Motor neuron (in vitro differentiated cells): ENCODE measurements at regions not wholly inside any gene's neighbourhood (a gene's known extent, or its start where the extent isn't known, plus 50 kb on each side); places are given as distances from the start of the nearest gene placed in this dataset.
"Not testable (repeated sequence)": the region's sequence is repeated elsewhere in the genome, so short reads cannot be mapped to it uniquely, and the experiment has no call there.

Experiments
- ATAC-seq, 8 experiments: fragments of 200-7000 bp; cut with Tn5 transposase; replicated peaks in 6 of 8; 2 replicates each; pipeline ENCODE4 v1.8.0; 2021; ENCODE audit warnings: mild to moderate bottlenecking in 8 of 8, moderate library complexity in 8 of 8
- H3K27ac ChIP-seq, 2 donors: fragments of 250-450 bp; sonication (Bioruptor Pico); 2 replicates each; pipeline ENCODE4 v1.9.0; 2021; ENCODE audit warnings: antibody characterized with exemption in 2 of 2, mild to moderate bottlenecking in 2 of 2, moderate library complexity in 1 of 2
- H3K4me1 ChIP-seq, 2 donors: fragments of 250-450 bp; sonication (Bioruptor Pico); replicated peaks in 1 of 2; 2 replicates each; pipeline ENCODE4 v1.6.1; 2021; ENCODE audit warnings: antibody characterized with exemption in 2 of 2, mild to moderate bottlenecking in 2 of 2, moderate library complexity in 1 of 2
- H3K4me3 ChIP-seq, 5 donors: fragments of 250-450 bp; sonication (Bioruptor Pico); 2 replicates each; pipeline ENCODE4 v1.9.0; 2021; ENCODE audit warnings: antibody characterized with exemption in 5 of 5, mild to moderate bottlenecking in 5 of 5, moderate library complexity in 4 of 5
- WGBS, 10 experiments: fragments of 450-650 bp; shearing (Covaris generic); methylation state at CpG; one replicate each; pipeline ENCODE4 v1.0.0; 2022; 5-methylcytosine and 5-hydroxymethylcytosine counted together
- in situ Hi-C, 9 experiments: fragments of 400-800 bp; cut with MboI; loops; one replicate each; pipeline ENCODE4 v1.15.0; 2021; ENCODE audit warnings: low sequenced_read_pairs in 9 of 9, low pct_unique_long_range_greater_than_20kb in 2 of 9; ENCODE audit not compliant: unreplicated experiment in 9 of 9

DNA sequence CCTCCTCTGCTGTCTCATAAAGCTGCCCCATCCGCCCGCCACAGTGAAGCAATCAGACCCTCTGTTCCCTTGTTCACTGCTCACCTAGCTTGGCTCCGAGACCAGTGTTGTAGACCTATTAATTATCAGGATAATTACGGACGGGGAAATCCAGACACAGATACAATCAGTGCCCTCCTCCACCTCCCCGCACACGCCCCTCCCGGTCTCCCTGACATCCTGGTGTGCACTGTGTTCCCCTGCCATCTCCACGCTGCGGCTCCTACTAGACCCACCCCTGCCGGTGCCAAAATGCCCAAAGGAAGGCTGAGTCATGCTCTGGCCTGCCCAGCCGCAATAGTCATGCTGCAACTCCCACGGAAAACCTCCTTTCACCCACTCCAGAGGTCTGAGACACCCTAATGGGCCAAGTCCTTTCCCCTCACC, 277.3 kb upstream of the TLE3 start:
- H3K4me1 ChIP-seq, result peaks cover 39 to 40% of the 10 kb centered on the region in 2 donors
- in situ Hi-C loops, result no loop called here
- H3K27ac ChIP-seq, result no peak overlapping the region
- 0 to 83% (median 67%) methylated on average over 1 to 8 of the region's 13 CpGs; no CpG with 5 or more reads in 4 of the 10 experiments for WGBS, 10 experiments
- peak in 6 of 8 experiments; percentile 26 to 44 (median 30) for ATAC-seq
- no peak overlapping the region for H3K4me3 ChIP-seq

DNA sequence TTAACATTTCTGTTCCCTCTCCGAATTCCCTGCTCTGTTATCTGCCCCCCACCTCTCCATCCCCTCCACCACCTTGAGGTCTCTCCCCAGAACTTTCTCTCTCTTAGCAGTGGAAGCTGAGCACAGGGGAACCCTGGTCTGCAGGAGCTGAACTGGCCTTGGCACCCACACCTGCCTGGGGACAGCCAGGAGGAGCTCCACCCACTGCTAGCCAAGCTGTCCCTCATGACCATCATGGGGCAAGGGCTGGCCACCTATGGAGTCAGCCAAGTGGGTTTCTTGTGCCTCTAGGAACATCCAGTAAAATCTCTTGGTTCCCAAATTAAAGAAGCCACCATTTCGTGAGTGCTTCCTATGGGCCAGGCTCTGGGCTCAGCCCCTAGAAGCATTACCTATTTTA, 276.4 kb upstream of the TLE3 start:
- H3K4me3 ChIP-seq, result no peak overlapping the region
- ATAC-seq, result no peak
- WGBS, 10 experiments, result 64 to 67% methylated on average over 1 to 2 of the region's 2 CpGs; no CpG with 5 or more reads in 8 of the 10 experiments
- H3K4me1 ChIP-seq, result peaks cover 39 to 40% of the 10 kb centered on the region in 2 donors
- H3K27ac ChIP-seq, result no peak overlapping the region
- in situ Hi-C loops, result no loop called here

DNA sequence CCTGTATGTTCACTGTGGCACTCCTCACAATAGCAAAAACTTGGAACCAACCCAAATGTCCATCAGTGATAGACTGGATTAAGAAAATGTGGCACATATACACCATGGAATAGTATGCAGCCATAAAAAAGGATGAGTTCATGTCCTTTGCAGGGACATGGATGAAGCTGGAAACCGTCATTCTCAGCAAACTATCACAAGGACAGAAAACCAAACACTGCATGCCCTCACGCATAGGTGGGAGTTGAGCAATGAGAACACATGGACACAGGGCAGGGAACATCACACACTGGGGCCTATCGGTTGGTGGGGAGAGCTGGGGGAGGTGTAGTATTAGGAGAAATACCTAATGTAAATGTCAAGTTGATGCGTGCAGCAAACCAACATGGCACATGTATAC, 275.7 kb upstream of the TLE3 start:
- in situ Hi-C loops, H3K27ac ChIP-seq, ATAC-seq, H3K4me3 ChIP-seq: not testable (repeated sequence)
- peaks cover 36% of the 10 kb centered on the region in 2 donors for H3K4me1 ChIP-seq
- WGBS, 10 experiments, result 75 to 100% (median 93%) methylated on average over 1 to 4 of the region's 4 CpGs; no CpG with 5 or more reads in 5 of the 10 experiments

DNA sequence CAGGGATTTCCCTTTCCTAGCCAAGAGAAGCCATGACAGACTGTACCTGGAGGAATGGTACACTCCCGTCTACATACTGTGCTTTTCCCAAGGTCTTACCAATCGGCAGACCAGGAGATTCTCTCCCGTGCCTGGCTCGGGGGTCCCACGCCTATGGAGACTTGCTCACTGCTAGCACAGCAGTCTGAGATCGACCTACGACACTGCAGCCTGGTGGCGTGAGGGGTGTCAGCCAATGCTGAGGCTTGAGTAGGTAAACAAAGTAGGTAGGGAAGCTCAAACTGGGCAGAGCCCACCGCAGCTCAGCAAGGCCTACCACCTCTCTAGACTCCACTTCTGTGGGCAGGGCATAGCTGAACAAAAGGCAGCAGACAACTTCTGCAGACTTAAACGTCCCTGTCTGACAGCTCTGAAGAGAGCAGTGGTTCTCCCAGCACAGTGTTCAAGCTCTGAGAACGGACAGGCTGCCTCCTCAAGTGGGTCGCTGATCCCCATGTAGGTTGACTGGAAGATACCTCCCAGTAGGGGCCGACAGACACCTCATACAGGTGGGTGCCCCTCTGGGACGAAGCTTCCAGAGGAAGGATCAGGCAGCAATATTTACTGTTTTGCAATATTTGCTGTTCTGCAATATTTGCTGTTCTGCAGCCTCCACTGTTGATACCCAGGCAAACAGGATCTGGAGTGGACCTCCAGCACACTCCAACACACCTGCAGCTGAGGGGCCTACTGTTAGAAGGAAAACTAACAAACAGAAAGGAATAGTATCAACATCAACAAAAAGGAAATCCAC, 270.4 kb upstream of the TLE3 start:
- ATAC-seq, H3K4me3 ChIP-seq, in situ Hi-C loops, H3K4me1 ChIP-seq, H3K27ac ChIP-seq: not testable (repeated sequence)
- WGBS, 10 experiments, result 40 to 100% (median 86%) methylated on average over 1 to 5 of the region's 14 CpGs; no CpG with 5 or more reads in 4 of the 10 experiments

DNA sequence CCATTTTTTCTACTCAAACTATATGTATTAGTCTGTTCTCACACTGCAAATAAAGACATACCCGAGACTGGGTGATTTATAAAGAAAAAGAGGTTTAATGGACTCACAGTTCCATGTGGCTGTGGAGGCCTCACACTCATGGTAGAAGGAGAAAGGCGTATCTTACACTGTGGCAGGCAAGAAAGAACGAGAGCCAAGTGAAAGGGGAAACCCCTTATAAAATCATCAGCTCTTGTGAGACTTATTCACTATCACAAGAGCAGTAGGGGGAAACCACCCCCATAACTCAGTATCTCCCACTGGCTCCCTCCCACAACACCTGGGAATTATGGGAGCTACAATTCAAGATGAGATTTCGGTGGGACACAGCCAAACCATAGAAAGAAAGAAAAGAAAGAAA, 266.3 kb upstream of the TLE3 start:
- ATAC-seq, H3K27ac ChIP-seq, in situ Hi-C loops, H3K4me3 ChIP-seq: not testable (repeated sequence)
- 41 to 100% (median 89%) methylated on average over 2 to 4 of the region's 4 CpGs; no CpG with 5 or more reads in 1 of the 10 experiments for WGBS, 10 experiments
- H3K4me1 ChIP-seq, result peaks cover 11 to 14% of the 10 kb centered on the region in 2 donors

DNA sequence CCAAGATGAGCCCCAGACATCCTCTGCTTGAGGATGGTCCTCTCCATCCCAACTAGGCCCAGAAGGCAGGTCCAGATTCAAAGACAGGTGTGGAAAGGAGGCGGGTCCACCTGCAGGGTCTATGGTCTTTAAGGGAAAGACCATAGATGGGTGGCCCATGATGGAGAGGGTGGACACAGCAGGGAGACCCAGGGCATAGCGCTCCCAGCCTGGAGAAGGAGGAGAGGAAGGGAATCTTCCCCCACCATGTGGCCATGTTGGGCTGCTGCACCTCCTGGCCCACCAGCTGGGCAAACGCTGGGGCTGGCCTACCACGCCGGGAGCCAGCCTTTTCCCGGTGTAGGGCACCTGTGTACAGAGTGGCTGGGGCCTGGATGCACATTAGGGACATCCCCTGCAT, 265.2 kb upstream of the TLE3 start:
- WGBS, 10 experiments, result 0 to 60% (median 24%) methylated on average over 1 to 5 of the region's 6 CpGs; no CpG with 5 or more reads in 3 of the 10 experiments
- no peak overlapping the region for H3K27ac ChIP-seq
- ATAC-seq, result peak; percentile 59 to 97 (median 74)

DNA sequence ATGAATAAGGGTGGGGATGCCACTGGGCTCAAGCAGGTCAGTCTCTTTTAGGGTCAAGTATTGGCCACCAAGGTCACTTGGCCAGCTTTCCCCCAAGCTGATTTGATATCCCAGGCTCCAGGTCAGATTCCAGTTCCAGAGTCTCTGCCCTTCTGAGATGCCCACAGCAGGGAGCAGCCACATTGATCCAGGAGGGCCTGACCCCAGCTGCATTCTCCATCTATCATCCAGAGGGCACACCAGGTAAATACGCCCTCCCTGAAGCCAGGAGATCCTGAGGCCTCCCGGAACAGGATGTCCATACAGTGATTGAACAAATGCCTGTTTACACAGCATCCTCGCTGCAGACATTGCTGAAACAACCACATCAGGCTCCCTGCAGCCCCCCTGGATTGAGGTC, 264.6 kb upstream of the TLE3 start:
- H3K27ac ChIP-seq, result no peak overlapping the region
- H3K4me3 ChIP-seq, result no peak overlapping the region
- in situ Hi-C loops, result no loop called here
- peak in 3 of 8 experiments; percentile 20 to 23 (median 22) for ATAC-seq
- peaks cover 26 to 28% of the 10 kb centered on the region in 2 donors for H3K4me1 ChIP-seq
- WGBS, 10 experiments, result 40 to 78% (median 50%) methylated on average over 1 to 3 of the region's 3 CpGs; no CpG with 5 or more reads in 6 of the 10 experiments

More for the DNA sequence above, 265.2 kb upstream of the TLE3 start:
- Histone ChIP-seq H3K4me1 (peaks cover 21 to 22% of the 10 kb centered on the region in 2 donors), H3K4me3 (no peak overlapping the region)
- in situ Hi-C loops, result no loop called here

DNA sequence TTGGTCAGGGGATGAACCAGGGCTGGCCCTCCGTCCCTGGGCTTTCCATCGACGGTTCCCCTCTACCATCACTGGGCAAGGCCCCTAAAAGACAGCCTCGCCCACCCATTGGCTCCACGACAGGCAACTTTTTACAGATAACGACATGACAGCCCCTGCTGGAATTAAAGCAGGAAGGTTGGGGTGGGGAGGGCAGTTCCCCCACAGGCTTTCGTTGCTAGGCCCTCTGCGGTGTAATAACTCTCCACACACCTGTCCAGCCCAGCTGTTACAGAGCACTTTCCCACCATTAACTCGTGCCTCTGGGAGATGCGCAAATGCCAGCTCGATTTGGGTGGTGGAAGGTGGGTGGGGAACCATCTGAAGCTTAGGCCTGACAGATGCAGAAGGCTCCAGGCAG, 264.2 kb upstream of the TLE3 start:
- in situ Hi-C loops, result no loop called here

DNA sequence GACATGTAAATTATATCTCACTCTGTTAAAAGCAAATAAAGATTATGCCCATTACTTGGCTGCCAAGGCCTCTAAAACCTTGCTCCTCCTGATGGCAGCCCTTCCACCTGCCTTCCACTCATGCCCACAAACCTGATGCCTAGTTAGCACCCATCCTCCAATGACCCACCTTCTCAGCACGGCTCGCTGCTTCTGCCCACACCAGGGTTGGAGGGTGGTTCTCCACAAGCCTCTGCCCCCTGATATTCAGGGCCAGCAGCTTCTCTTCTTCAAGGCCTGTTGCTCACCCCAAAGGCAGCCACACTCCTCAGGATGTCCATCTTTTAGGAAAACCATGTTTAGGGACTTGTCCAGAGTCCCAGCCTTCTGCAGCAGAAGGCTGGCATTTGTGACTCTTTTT, 263.4 kb upstream of the TLE3 start:
- H3K4me3 ChIP-seq, result no peak overlapping the region
- 80 to 100% (median 97%) methylated on average over 1 to 2 of the region's 2 CpGs; no CpG with 5 or more reads in 6 of the 10 experiments for WGBS, 10 experiments
- H3K4me1 ChIP-seq, result peaks cover 34 to 36% of the 10 kb centered on the region in 2 donors
- in situ Hi-C loops, result no loop called here
- no peak for ATAC-seq
- H3K27ac ChIP-seq, result no peak overlapping the region

More for the DNA sequence above, 264.2 kb upstream of the TLE3 start:
- Histone ChIP-seq H3K4me1 (peaks cover 31 to 32% of the 10 kb centered on the region in 2 donors), H3K27ac (no peak overlapping the region), H3K4me3 (no peak overlapping the region)
- ATAC-seq, result peak in 1 of 8 experiments; percentile 46
- 96 to 97% methylated on average over 4 to 7 of the region's 11 CpGs; no CpG with 5 or more reads in 8 of the 10 experiments for WGBS, 10 experiments

DNA sequence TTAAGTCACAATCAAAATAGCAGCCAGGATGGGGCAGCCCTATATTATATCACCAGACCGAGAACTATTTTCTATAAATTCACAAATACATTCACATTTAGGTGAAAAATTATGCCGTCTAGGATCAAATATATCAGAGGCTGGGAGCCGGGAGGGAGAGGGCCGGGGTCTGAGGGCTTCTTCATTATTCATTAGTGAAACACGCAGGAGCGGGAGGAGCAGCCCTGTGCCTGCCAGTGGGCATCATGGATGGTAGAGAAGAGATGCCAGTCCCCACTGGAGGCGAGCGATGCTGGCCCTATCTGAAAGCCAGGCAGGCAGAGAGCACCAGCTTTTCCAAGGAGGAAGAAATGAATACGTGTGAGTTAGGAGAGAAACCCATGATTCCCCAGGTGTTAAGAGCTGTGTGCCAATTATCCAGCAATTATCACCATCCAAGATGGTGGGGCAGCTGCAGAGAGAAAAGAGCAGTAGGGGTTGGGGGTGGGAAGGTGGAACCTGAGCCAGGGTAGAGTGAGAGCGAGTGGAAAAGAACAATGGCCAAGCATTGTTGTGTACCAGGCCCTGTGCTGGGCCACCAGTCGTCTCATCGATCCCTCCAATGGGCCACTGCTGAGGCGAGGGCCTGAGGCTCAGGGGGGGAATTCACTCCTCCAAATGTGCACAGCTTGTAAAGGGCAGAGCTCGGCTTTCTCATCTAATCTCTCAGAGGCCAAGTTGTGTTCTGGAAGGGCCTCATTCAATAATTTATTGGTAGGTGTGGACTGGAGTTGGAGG, 261.3 kb upstream of the TLE3 start:
- WGBS, 10 experiments, result 73 to 100% (median 90%) methylated on average over 1 to 8 of the region's 14 CpGs; no CpG with 5 or more reads in 1 of the 10 experiments
- in situ Hi-C loops, result no loop called here
- Histone ChIP-seq H3K4me3 (no peak overlapping the region), H3K27ac (no peak overlapping the region), H3K4me1 (peaks cover 43 to 44% of the 10 kb centered on the region in 2 donors)
- no peak for ATAC-seq

DNA sequence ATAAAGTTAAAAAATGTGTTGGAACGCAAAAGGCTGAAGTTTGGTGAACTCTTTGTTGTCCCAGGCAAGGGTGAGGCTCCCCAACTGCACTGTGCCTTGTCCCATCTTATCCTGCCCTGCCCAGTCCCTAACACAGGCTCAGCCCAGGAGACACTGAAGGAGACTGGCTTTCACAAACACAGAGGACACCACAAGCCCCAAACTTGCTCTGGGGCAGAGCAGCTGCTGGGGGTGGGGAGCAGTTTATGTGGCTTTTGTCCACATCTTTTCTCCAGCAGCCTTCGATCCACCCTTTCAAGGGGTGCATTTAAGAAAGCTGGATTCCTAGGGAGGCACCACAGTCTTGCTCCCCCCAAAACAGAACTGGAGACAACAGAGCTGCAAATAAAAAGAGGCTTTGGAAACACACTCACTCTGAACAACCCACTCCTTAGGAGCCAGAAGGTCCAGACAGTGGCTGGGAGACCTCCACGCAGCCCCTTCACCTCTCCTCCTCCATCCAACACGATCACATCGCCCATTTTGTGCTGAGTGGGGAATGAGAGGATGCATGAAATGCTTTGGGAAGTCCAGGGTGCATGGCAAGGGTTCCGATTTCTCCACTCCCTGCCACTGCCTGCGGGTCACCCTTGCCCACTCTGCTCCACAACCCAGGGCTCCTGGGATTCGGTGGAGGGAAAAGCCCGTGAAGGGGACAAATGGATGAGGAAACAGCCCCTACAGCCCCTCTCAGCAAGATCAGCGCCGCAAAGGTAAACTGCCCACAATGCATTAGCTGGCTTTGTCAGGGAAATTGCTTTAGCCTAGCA, 260.5 kb upstream of the TLE3 start:
- no peak for ATAC-seq
- WGBS, 10 experiments, result 20 to 97% (median 87%) methylated on average over 1 to 6 of the region's 11 CpGs; no CpG with 5 or more reads in 3 of the 10 experiments
- in situ Hi-C loops, result no loop called here
- H3K27ac ChIP-seq, result no peak overlapping the region
- H3K4me3 ChIP-seq, result no peak overlapping the region
- H3K4me1 ChIP-seq, result peaks cover 43 to 48% of the 10 kb centered on the region in 2 donors

DNA sequence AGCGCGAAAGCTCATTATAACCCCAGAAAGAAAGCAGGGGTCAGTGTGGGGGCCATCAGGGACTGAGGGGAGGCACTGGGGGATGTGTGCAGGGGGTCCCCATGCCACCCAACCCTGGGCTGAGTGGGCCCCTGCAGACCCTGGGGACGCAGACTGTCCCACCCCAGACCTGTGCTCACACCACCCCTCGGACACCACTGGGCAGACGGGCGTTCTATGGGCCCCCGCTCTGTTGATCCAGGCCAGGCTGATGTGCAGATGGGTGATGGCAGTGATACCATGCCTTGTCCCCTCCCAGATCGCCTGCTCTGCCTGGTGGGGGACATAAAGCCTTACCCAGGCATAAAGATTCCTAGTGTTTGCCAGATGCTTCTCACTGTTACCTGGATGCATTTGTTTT, 259.7 kb upstream of the TLE3 start:
- Histone ChIP-seq H3K27ac (no peak overlapping the region), H3K4me3 (no peak overlapping the region), H3K4me1 (peaks cover 39 to 44% of the 10 kb centered on the region in 2 donors)
- in situ Hi-C loops, result no loop called here
- whole genome bisulfite sequencing, 10 experiments, result 80 to 100% methylated on average over 1 to 3 of the region's 8 CpGs; no CpG with 5 or more reads in 8 of the 10 experiments
- ATAC-seq, result peak in 3 of 8 experiments; percentile 4 to 23 (median 16)
